H1 (cell line): ENCODE measurements at regions not wholly inside any gene's neighbourhood (a gene's known extent, or its start where the extent isn't known, plus 50 kb on each side); places are given as distances from the start of the nearest gene placed in this dataset.
"Not testable (repeated sequence)": the region's sequence is repeated elsewhere in the genome, so short reads cannot be mapped to it uniquely, and the experiment has no call there.

Source experiments
- JUND ChIP-seq: IDR thresholded peaks from 2 replicates; pipeline ENCODE4 v1.6.1; 2011; ENCODE audit warnings: mild to moderate bottlenecking, improper control_type of control experiment, low read length
- KDM1A ChIP-seq: fragments of 200-600, 300-600 bp; sonication (generic); IDR thresholded peaks from 2 replicates; pipeline ENCODE4 v1.7.1; 2016; ENCODE audit warnings: mild to moderate bottlenecking, low read length, borderline replicate concordance
- MAFK ChIP-seq: IDR thresholded peaks from 2 replicates; pipeline ENCODE4 v1.6.1; 2012; ENCODE audit warnings: low read depth, mild to moderate bottlenecking, improper control_type of control experiment, low read length
- POLR2A ChIP-seq, 2 experiments: IDR thresholded peaks; 1 replicate in 1 of 2; 2 replicates in 1 of 2; pipeline ENCODE4 v1.6.1; 2011; ENCODE audit warnings: low read depth in 2 of 2, low read length in 2 of 2, mild to moderate bottlenecking in 2 of 2; ENCODE audit errors: control extremely low read depth in 1 of 2
- RAD21 ChIP-seq, 2 experiments: IDR thresholded peaks in 1 of 2; conservative IDR thresholded peaks in 1 of 2; 2 replicates each; pipeline ENCODE4 v1.6.1; 2011; ENCODE audit warnings: low read depth in 2 of 2, low read length in 2 of 2, improper control_type of control experiment in 1 of 2, inconsistent platforms in 1 of 2, mild to moderate bottlenecking in 1 of 2, moderate library complexity in 1 of 2
- SIN3A ChIP-seq, 2 experiments: IDR thresholded peaks in 1 of 2; conservative IDR thresholded peaks in 1 of 2; 2 replicates each; pipeline ENCODE4 v1.6.1; 2011 to 2012; ENCODE audit warnings: low read length in 2 of 2, improper control_type of control experiment in 1 of 2, low read depth in 1 of 2, mild to moderate bottlenecking in 1 of 2
- SUZ12 ChIP-seq: fragments of 200-600 bp; sonication (generic); IDR thresholded peaks from 2 replicates; pipeline ENCODE4 v1.6.1; 2012; ENCODE audit warnings: mild to moderate bottlenecking, inconsistent platforms, low read length, moderate library complexity, mixed read lengths
- TAF1 ChIP-seq: IDR thresholded peaks from 2 replicates; pipeline ENCODE4 v1.6.1; 2011; ENCODE audit warnings: mild to moderate bottlenecking, low read depth, low read length
- TF ChIP-seq, protein P1 (sequence below), 3 experiments: IDR thresholded peaks; 1 replicate in 2 of 3; 2 replicates in 1 of 3; pipeline versions ENCODE4 v1.5.1 to v1.6.1; 2011; ENCODE audit warnings: low read length in 3 of 3, mild to moderate bottlenecking in 3 of 3, inconsistent platforms in 2 of 3, low read depth in 1 of 3, moderate library complexity in 1 of 3; ENCODE audit not compliant: insufficient read depth in 1 of 3; ENCODE audit errors: control extremely low read depth in 1 of 3

DNA sequence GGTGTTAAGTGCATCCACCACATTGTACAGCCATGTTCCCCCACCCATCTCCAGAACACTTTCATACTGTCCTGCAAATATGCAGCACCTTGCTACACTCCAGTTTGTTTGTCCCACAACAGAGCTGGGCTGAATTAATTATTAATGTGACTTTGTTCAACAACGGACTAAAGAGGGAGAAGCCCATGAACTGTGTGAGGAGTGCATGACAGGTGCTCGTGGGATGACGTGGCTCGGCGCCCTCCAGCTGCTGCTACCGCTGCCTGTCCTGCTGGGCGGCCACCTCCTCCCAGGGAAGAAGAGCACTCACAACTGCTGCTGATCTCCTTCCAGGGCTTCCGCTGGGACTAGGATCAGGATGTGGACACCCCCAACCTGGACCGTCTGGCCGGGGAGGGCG is 111.2 kb upstream of the DEFB108B start:
- TF ChIP-seq, protein P1, sequence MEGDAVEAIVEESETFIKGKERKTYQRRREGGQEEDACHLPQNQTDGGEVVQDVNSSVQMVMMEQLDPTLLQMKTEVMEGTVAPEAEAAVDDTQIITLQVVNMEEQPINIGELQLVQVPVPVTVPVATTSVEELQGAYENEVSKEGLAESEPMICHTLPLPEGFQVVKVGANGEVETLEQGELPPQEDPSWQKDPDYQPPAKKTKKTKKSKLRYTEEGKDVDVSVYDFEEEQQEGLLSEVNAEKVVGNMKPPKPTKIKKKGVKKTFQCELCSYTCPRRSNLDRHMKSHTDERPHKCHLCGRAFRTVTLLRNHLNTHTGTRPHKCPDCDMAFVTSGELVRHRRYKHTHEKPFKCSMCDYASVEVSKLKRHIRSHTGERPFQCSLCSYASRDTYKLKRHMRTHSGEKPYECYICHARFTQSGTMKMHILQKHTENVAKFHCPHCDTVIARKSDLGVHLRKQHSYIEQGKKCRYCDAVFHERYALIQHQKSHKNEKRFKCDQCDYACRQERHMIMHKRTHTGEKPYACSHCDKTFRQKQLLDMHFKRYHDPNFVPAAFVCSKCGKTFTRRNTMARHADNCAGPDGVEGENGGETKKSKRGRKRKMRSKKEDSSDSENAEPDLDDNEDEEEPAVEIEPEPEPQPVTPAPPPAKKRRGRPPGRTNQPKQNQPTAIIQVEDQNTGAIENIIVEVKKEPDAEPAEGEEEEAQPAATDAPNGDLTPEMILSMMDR (IDR thresholded peaks at IDR 0.05; ENCODE audit: control extremely low read depth in 1 of 3, insufficient read depth in 1 of 3, low read depth in 1 of 3, low read length in 3 of 3), result not testable (repeated sequence)
- not testable (repeated sequence) for TF ChIP-seq JUND; RAD21 (IDR thresholded peaks at IDR 0.05 in 1 of 2, conservative IDR thresholded peaks at IDR 0.05 in 1 of 2; ENCODE audit: low read depth in 2 of 2, low read length in 2 of 2); SIN3A (conservative IDR thresholded peaks at IDR 0.05 in 1 of 2, IDR thresholded peaks at IDR 0.05 in 1 of 2; ENCODE audit: low read depth in 1 of 2, low read length in 2 of 2); POLR2A (IDR thresholded peaks at IDR 0.05; ENCODE audit: control extremely low read depth in 1 of 2, low read depth in 2 of 2, low read length in 2 of 2); MAFK; KDM1A; SUZ12; TAF1
